Panc1 (cell line): ENCODE measurements at regions not wholly inside any gene's neighbourhood (a gene's known extent, or its start where the extent isn't known, plus 50 kb on each side); places are given as distances from the start of the nearest gene placed in this dataset.

Experiments used
- ATAC-seq: fragments of 200-7000 bp; cut with Tn5 transposase; 2 replicates; pipeline ENCODE4 v1.9.1; 2020; ENCODE audit warnings: mild to moderate bottlenecking, moderate library complexity
- BruUV-seq: library from RNA; stranded (reverse); fragments of 400-500 nt; replicated peaks from 2 replicates; lab custom pipeline; 2021; lab: Mats Ljungman, UMichigan
- CTCF ChIA-PET: fragments of 300-600 bp; sonication (Branson Sonifier 250); formaldehyde crosslinking; loops from one replicate; lab custom pipeline; 2022; ENCODE audit warnings: antibody characterized with exemption; lab: Charles Lee
- POLR2A ChIA-PET: fragments of 300-600 bp; sonication (Branson Sonifier 250); formaldehyde crosslinking; loops from one replicate; lab custom pipeline; 2022; ENCODE audit warnings: antibody characterized with exemption; lab: Charles Lee
- DNase-seq: peaks from one replicate; pipeline ENCODE4 v3.0.0-alpha.2; 2010; ENCODE audit warnings: low read depth, low spot score
- H3K27ac ChIP-seq: 2 replicates; pipeline ENCODE4 v1.5.1; 2011; ENCODE audit warnings: mild to moderate bottlenecking, low read length, inconsistent platforms
- H3K27me3 ChIP-seq: fragments of 200-500 bp; sonication (Bioruptor generic); 2 replicates; pipeline ENCODE4 v1.6.0; 2014; ENCODE audit warnings: low read length, inconsistent platforms; ENCODE audit not compliant: control insufficient read depth, insufficient read depth
- H3K36me3 ChIP-seq: fragments of 200-500 bp; sonication (Bioruptor generic); 2 replicates; pipeline ENCODE4 v1.5.1; 2014; ENCODE audit warnings: inconsistent platforms, mild to moderate bottlenecking, low read length, moderate library complexity; ENCODE audit not compliant: control insufficient read depth, insufficient read depth
- H3K4me1 ChIP-seq: 2 replicates; pipeline ENCODE4 v1.5.1; 2011; ENCODE audit warnings: inconsistent platforms, mild to moderate bottlenecking, low read length, moderate library complexity; ENCODE audit not compliant: control insufficient read depth, insufficient read depth
- H3K4me3 ChIP-seq, 2 experiments: 2 replicates each; pipeline ENCODE4 v1.5.1; 2011 to 2012; ENCODE audit warnings: low read depth in 2 of 2, low read length in 2 of 2, mild to moderate bottlenecking in 2 of 2, inconsistent platforms in 1 of 2, moderate library complexity in 1 of 2
- H3K9me3 ChIP-seq: fragments of 200-500 bp; sonication (Bioruptor generic); 2 replicates; pipeline ENCODE4 v1.5.1; 2014; ENCODE audit warnings: low read depth, mild to moderate bottlenecking, inconsistent platforms, low read length, moderate library complexity; ENCODE audit not compliant: control insufficient read depth, insufficient read depth
- POLR2AphosphoS5 ChIP-seq: IDR thresholded peaks from 2 replicates; pipeline ENCODE4 v1.6.1; 2012; ENCODE audit warnings: mild to moderate bottlenecking, low read depth, low read length, moderate library complexity
- REST ChIP-seq, 2 experiments: IDR thresholded peaks; 2 replicates each; pipeline ENCODE4 v1.6.1; 2011 to 2012; ENCODE audit warnings: low read depth in 2 of 2, control low read depth in 1 of 2, low read length in 1 of 2, mild to moderate bottlenecking in 1 of 2, moderate library complexity in 1 of 2; ENCODE audit not compliant: insufficient read depth in 1 of 2
- SIN3A ChIP-seq: IDR thresholded peaks from 2 replicates; pipeline ENCODE4 v1.6.1; 2012; ENCODE audit warnings: low read depth, mild to moderate bottlenecking, low read length, moderate library complexity, borderline replicate concordance; ENCODE audit not compliant: insufficient read depth
- TCF7L2 ChIP-seq: IDR thresholded peaks from 2 replicates; pipeline ENCODE4 v1.6.1; 2011; ENCODE audit warnings: mild to moderate bottlenecking, low read depth, low read length, inconsistent platforms
- in situ Hi-C: cut with HindIII; loops from 2 replicates; pipeline ENCODE4 v1.10.0; 2016; ENCODE audit warnings: low sequenced_read_pairs, low pct_unique_long_range_greater_than_20kb
- intact Hi-C: fragments of 100-400 bp; cut with micrococcal nuclease; formaldehyde crosslinking; loops from one replicate; pipeline ENCODE4 v1.10.0; 2022; ENCODE audit not compliant: unreplicated experiment
- TF ChIP-seq, protein P1 (sequence below): fragments of 450-650 bp; IDR thresholded peaks from 2 replicates; pipeline ENCODE4 v1.5.1; 2017; ENCODE audit warnings: mild to moderate bottlenecking

- no TSS peak for BruUV-seq
- ChIA-PET POLR2A (interaction anchor here (0.7 kb wide), 1 partner anchor 556 kb away, joined by 6 read pairs; no protein-coding TSS in a partner anchor), CTCF (no interaction called here)
- no peak for TF ChIP-seq POLR2AphosphoS5
- TF ChIP-seq TCF7L2, result no peak
- TF ChIP-seq SIN3A, result no peak
- TF ChIP-seq, protein P1, sequence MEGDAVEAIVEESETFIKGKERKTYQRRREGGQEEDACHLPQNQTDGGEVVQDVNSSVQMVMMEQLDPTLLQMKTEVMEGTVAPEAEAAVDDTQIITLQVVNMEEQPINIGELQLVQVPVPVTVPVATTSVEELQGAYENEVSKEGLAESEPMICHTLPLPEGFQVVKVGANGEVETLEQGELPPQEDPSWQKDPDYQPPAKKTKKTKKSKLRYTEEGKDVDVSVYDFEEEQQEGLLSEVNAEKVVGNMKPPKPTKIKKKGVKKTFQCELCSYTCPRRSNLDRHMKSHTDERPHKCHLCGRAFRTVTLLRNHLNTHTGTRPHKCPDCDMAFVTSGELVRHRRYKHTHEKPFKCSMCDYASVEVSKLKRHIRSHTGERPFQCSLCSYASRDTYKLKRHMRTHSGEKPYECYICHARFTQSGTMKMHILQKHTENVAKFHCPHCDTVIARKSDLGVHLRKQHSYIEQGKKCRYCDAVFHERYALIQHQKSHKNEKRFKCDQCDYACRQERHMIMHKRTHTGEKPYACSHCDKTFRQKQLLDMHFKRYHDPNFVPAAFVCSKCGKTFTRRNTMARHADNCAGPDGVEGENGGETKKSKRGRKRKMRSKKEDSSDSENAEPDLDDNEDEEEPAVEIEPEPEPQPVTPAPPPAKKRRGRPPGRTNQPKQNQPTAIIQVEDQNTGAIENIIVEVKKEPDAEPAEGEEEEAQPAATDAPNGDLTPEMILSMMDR, result no peak
- peaks cover 5% of the 10 kb centered on the region; the same call in 1 of the 2 replicates for H3K27me3 ChIP-seq
- in situ Hi-C loops, result no loop called here
- H3K36me3 ChIP-seq, result no peaks in the 10 kb centered on the region
- no peaks in the 10 kb centered on the region for H3K9me3 ChIP-seq
- intact Hi-C loops, result no loop called here
- DNase-seq (no peak), ATAC-seq (no peak)
- H3K27ac ChIP-seq, result no peak overlapping the region
- H3K4me1 ChIP-seq, result no peaks in the 10 kb centered on the region
- no peak overlapping the region for H3K4me3 ChIP-seq
These were observed 94.2 kb upstream of the NPVF start for GRCh38 chr7:25322473-25322872.

- BruUV-seq, result no TSS peak
- TF ChIP-seq, protein P1, result no peak
- TF ChIP-seq TCF7L2 (no peak), REST (IDR thresholded peaks at IDR 0.05; ENCODE audit: insufficient read depth in 1 of 2, low read depth in 2 of 2, low read length in 1 of 2) (no peak), POLR2AphosphoS5 (no peak)
- H3K4me1 ChIP-seq, result no peaks in the 10 kb centered on the region
- ATAC-seq (no peak), DNase-seq (no peak)
- ChIA-PET CTCF (no interaction called here), POLR2A (no interaction called here)
- no peak overlapping the region for H3K4me3 ChIP-seq
- no peaks in the 10 kb centered on the region for H3K36me3 ChIP-seq
- H3K27ac ChIP-seq, result no peak overlapping the region
- intact Hi-C loops (no loop called here), in situ Hi-C loops (no loop called here)
- H3K9me3 ChIP-seq, result no peaks in the 10 kb centered on the region
- peaks cover 3% of the 10 kb centered on the region; the same call in 1 of the 2 replicates for H3K27me3 ChIP-seq
These were observed 97.0 kb upstream of the NPVF start for GRCh38 chr7:25325186-25325757.
